ENCODE measurements at regions not wholly inside any gene's neighbourhood (a gene's known extent, or its start where the extent isn't known, plus 50 kb on each side); places are given as distances from the start of the nearest gene placed in this dataset.

- DNase-seq, result no peak
Observed at GRCh38 chr2:128715360-128715759, 396.7 kb upstream of the HS6ST1 start.

GRCh38 chr2:128716299-128716721 is 397.6 kb upstream of the HS6ST1 start:
- no peak for DNase-seq

GRCh38 chr2:128717758-128718710 is 399.4 kb upstream of the HS6ST1 start:
- DNase-seq, result no peak

GRCh38 chr2:128720080-128721022 is 401.7 kb upstream of the HS6ST1 start:
- DNase-seq, result no peak

- DNase-seq, result no peak
Observed at GRCh38 chr2:128721096-128721495, 402.4 kb upstream of the HS6ST1 start.

GRCh38 chr2:128722489-128722888 is 403.8 kb upstream of the HS6ST1 start:
- DNase-seq, result no peak

GRCh38 chr2:128724547-128724946 is 405.9 kb upstream of the HS6ST1 start:
- DNase-seq, result no peak

- no peak for DNase-seq
Observed at GRCh38 chr2:128724972-128725371, 406.3 kb upstream of the HS6ST1 start.

GRCh38 chr2:128726236-128726635 is 407.6 kb upstream of the HS6ST1 start:
- DNase-seq, result no peak

GRCh38 chr2:128726911-128727310 is 408.2 kb upstream of the HS6ST1 start:
- DNase-seq, result no peak

GRCh38 chr2:128727404-128727803 is 408.7 kb upstream of the HS6ST1 start:
- no peak for DNase-seq

- DNase-seq, result no peak
Observed at GRCh38 chr2:128727914-128728313, 409.2 kb upstream of the HS6ST1 start.

GRCh38 chr2:128729051-128729450 is 410.4 kb upstream of the HS6ST1 start:
- DNase-seq, result no peak

GRCh38 chr2:128731994-128732650 is 413.5 kb upstream of the HS6ST1 start:
- no peak for DNase-seq

- no peak for DNase-seq
Observed at GRCh38 chr2:128732976-128733431, 414.3 kb upstream of the HS6ST1 start.

GRCh38 chr2:128733450-128733849 is 414.8 kb upstream of the HS6ST1 start:
- DNase-seq, result no peak

- peak; percentile 58 for DNase-seq
Observed at GRCh38 chr2:128734521-128735295, 416.0 kb upstream of the HS6ST1 start.

- DNase-seq, result no peak
Observed at GRCh38 chr2:128735296-128735960, 416.8 kb upstream of the HS6ST1 start.

GRCh38 chr2:128736046-128736688 is 417.5 kb upstream of the HS6ST1 start:
- no peak for DNase-seq

- DNase-seq, result peak; percentile 50
Observed at GRCh38 chr2:128736689-128737545, 418.2 kb upstream of the HS6ST1 start.

Data from CD4-positive, alpha-beta T cell treated with Interleukin-15 for 1 hour (primary cell).